Gastroesophageal sphincter (tissue), 3 donors: ENCODE measurements at regions not wholly inside any gene's neighbourhood (a gene's known extent, or its start where the extent isn't known, plus 50 kb on each side); places are given as distances from the start of the nearest gene placed in this dataset.

Experiments
- EP300 ChIP-seq: sonication (generic); formaldehyde crosslinking; IDR thresholded peaks from one replicate; pipeline ENCODE4 v1.6.1; 2017; ENCODE audit warnings: antibody characterized with exemption, mild to moderate bottlenecking
- POLR2A ChIP-seq, 2 donors: fragments of 450-650 bp; IDR thresholded peaks; one replicate each; pipeline ENCODE4 v1.6.1; 2017; ENCODE audit warnings: antibody characterized with exemption in 2 of 2, mild to moderate bottlenecking in 2 of 2, moderate library complexity in 1 of 2
- POLR2AphosphoS5 ChIP-seq: sonication (generic); formaldehyde crosslinking; IDR thresholded peaks from one replicate; pipeline ENCODE4 v1.6.1; 2017; ENCODE audit warnings: antibody characterized with exemption
- TF ChIP-seq, protein P1 (sequence below), 4 experiments: fragments of 200-600 bp in 2 of 4; fragments of 450-650 bp in 2 of 4; sonication (generic) in 1 of 4; IDR thresholded peaks; one replicate each; pipeline ENCODE4 v1.5.1; 2017 to 2019; ENCODE audit warnings: antibody characterized with exemption in 4 of 4, mild to moderate bottlenecking in 2 of 4, moderate library complexity in 2 of 4

DNA sequence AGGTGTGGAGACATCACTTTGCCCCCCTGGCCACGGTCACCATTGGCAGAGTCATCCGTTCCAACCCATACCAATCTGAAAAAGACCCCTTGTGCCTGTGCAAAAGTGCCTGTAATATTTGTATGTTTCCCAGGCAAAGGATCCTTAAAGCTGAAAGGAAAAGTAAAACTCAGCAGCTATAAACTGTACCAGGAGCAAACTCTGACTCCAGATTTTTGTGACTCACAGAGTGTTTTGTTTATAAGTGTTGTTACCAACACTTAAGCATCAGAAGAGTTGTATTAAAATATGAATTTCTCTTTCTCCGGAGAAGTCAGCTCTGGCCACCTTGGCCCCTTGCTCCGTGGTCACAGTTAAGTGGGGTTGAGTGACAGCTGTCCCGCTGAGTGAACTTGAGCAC, 75.9 kb downstream of the IRX6 start:
- TF ChIP-seq, protein P1, sequence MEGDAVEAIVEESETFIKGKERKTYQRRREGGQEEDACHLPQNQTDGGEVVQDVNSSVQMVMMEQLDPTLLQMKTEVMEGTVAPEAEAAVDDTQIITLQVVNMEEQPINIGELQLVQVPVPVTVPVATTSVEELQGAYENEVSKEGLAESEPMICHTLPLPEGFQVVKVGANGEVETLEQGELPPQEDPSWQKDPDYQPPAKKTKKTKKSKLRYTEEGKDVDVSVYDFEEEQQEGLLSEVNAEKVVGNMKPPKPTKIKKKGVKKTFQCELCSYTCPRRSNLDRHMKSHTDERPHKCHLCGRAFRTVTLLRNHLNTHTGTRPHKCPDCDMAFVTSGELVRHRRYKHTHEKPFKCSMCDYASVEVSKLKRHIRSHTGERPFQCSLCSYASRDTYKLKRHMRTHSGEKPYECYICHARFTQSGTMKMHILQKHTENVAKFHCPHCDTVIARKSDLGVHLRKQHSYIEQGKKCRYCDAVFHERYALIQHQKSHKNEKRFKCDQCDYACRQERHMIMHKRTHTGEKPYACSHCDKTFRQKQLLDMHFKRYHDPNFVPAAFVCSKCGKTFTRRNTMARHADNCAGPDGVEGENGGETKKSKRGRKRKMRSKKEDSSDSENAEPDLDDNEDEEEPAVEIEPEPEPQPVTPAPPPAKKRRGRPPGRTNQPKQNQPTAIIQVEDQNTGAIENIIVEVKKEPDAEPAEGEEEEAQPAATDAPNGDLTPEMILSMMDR (IDR thresholded peaks at IDR 0.05) = no peak
- TF ChIP-seq POLR2A (IDR thresholded peaks at IDR 0.05) (no peak), POLR2AphosphoS5 (no peak), EP300 (no peak)
